C4-2B (cell line): ENCODE measurements at regions not wholly inside any gene's neighbourhood (a gene's known extent, or its start where the extent isn't known, plus 50 kb on each side); places are given as distances from the start of the nearest gene placed in this dataset.

ENCODE experiments used
- H3K27ac ChIP-seq: fragments of 450-650 bp; 2 replicates; pipeline ENCODE4 v1.5.1; 2017
- ZFX ChIP-seq: fragments of 450-650 bp; IDR thresholded peaks from 2 replicates; pipeline ENCODE4 v1.6.1; 2017
- TF ChIP-seq, protein P1 (sequence below): fragments of 450-650 bp; conservative IDR thresholded peaks from 2 replicates; pipeline ENCODE4 v1.5.1; 2017; ENCODE audit warnings: mild to moderate bottlenecking

DNA sequence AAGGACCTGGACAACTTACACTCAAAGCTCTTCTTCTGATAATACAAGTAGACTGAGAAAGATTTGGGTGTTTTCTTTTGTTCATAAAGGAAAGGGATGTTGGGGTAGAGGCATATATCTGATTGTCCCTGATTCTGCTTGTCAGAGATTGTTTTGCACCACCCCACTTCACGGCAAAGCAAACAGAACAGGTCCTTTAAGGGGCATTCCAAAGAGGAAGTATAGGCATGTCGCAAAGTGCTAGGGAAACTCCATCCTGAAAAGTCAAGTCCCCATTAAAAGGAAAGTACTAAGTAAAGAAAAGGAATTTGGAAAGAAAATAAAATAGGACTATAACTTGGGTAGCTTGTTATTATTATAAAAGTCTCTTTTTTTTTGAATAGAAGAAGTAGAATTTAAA, 233.0 kb downstream of the DNAJB9 start:
- TF ChIP-seq, protein P1, sequence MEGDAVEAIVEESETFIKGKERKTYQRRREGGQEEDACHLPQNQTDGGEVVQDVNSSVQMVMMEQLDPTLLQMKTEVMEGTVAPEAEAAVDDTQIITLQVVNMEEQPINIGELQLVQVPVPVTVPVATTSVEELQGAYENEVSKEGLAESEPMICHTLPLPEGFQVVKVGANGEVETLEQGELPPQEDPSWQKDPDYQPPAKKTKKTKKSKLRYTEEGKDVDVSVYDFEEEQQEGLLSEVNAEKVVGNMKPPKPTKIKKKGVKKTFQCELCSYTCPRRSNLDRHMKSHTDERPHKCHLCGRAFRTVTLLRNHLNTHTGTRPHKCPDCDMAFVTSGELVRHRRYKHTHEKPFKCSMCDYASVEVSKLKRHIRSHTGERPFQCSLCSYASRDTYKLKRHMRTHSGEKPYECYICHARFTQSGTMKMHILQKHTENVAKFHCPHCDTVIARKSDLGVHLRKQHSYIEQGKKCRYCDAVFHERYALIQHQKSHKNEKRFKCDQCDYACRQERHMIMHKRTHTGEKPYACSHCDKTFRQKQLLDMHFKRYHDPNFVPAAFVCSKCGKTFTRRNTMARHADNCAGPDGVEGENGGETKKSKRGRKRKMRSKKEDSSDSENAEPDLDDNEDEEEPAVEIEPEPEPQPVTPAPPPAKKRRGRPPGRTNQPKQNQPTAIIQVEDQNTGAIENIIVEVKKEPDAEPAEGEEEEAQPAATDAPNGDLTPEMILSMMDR = no peak
- TF ChIP-seq ZFX = no peak
- no peak overlapping the region for H3K27ac ChIP-seq

DNA sequence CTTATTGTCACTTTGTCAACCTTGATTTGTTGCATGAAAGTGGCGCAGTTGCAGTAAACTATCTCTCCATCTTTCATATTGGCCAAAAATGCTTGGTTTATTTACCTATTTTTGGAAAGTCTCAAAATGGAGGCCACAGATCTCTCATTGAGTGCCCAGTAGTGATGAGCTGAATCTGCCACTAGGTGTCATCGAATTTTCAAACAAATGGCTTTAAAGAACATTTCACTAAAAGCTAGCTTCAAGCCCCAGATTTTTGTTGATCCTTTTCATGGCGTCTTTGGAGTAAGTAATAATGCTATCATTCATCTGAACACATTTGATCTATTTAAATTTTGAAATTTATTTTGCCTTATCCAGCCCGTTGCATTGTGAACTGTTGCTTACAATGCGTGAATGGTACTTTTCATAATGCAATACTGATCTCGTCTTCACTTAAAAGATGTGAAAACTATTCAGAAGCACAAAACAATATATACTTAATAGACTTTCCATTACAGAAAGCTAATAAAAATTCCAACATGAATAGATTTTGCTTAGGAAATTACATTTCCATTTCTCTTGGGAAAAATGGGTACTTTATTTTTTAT, 236.2 kb downstream of the DNAJB9 start:
- no peak for TF ChIP-seq ZFX
- TF ChIP-seq, protein P1 = peak; percentile 86
- no peak overlapping the region for H3K27ac ChIP-seq

DNA sequence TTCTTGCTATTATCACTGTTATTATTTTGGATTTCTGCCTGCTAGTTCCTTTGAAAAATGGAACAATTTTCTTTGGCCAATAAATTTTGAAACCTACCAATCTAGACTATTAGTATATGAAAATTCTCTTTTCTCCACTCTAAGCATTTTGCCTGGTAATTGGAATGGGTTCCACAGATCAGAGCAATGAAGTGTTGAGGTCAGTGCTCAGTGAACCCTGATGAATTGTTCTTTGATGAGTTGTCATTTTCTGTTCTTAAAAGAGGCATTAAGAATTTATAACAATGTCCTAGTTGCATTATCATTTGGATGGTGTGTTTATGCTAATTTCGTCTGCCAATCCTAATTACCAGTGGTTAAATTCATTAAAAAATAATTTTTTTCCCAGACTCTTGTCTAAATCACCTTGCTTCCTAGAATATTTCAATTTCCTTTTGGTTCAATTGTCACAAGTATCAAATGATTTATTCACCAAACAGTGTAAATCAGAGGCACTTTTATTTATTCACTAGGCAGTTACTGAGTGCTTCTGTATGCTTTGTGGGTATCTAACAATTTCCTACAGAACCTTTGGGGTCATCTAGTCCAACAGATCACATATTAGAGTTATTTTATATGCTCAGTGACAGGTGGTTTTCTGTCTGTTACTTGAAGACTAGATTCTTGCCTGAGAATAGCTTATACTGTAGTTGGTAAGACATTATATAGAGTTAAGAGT, 239.0 kb downstream of the DNAJB9 start:
- H3K27ac ChIP-seq = no peak overlapping the region
- TF ChIP-seq, protein P1 = no peak
- no peak for TF ChIP-seq ZFX

DNA sequence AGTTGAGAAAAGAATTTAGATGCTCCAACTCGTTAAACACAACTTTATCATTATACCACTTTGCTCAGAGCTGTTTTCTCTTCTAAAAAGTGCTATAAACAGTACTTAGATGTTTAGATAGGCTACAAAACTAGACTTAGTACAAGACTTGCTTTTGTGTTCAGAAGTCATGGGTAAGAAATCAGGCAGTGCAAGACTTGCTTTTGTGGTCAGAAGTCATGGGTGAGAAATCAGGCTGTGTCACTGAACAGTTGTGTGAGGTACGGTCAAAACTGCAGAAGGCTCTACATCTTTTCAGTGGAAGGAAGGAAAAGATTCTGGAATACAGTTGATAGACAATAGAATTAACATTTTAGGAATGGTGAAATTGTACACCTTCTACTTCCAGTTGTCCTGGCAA, 239.7 kb downstream of the DNAJB9 start:
- H3K27ac ChIP-seq = no peak overlapping the region
- TF ChIP-seq, protein P1 = no peak
- no peak for TF ChIP-seq ZFX

DNA sequence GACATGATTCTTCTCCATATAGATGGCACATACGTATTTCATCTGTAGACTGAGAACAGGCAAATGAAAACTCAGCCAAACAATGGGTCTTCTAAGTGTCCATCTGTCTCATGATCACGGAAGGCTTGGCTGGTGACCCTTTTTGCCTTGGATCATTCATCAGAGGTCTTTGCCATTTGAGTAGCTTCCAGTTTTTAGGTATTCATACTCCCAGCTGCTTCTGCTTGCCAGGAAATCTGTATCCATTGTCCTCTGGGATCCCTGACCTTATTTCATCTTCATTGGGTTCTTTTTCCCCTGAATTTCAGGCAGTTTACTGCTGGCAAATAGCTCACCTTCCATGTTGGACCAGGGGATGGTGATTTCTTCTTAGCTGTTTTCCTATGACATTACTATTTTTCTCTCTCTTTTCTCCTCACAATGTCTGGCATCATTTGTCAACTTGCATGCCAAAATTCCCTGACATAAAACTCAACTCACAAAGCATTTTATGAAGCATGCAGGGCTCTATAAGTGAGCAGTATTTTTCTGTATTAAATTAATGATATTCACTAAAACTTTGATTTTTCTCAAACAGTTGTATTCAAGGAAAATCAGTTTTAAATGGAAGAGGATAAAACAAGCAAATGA, 241.2 kb downstream of the DNAJB9 start:
- no peak for TF ChIP-seq ZFX
- TF ChIP-seq, protein P1 = no peak

DNA sequence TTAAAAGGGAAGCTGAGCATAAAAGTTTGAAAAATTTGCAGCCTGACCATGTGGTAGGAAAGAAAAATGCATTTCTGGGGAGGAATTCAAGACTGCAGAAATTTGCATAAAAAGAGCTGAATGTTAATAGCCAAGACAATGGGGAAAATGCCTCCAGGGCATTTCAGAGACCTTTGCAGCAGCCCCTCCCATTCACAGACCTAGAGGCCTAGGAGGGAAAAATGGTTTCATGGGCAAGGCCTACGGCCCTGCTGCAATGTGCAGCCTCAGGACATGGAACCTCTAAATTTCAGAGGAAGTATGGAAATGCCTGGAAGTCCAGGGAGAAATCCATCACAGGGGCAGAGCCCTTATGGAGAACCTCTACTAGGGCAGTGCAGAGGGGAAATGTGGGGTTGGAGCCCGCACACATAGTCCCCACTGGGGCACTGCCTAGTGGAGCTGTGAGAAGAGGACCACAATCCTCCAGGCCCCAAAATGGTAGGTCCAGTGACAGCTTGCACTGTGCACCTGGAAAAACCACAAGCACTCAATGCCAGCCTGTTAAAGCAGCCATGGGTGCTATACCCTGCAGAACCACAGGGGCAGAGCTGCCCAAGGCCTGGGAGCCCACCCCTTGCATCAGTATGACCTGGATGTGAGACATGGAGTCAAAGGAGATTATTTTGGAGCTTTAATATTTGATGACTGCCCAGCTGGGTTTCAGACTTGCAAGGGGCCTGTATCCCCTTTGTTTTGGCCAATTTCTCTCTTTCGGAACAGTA, 243.8 kb downstream of the DNAJB9 start:
- H3K27ac ChIP-seq = no peak overlapping the region
- TF ChIP-seq, protein P1 = no peak; the same call in 1 of the 2 replicates
- TF ChIP-seq ZFX = no peak

More for the DNA sequence above, 241.2 kb downstream of the DNAJB9 start:
- no peak overlapping the region for H3K27ac ChIP-seq
